ENCODE measurements at regions not wholly inside any gene's neighbourhood (a gene's known extent, or its start where the extent isn't known, plus 50 kb on each side); places are given as distances from the start of the nearest gene placed in this dataset.
"Not testable (repeated sequence)": the region's sequence is repeated elsewhere in the genome, so short reads cannot be mapped to it uniquely, and the experiment has no call there.

DNA sequence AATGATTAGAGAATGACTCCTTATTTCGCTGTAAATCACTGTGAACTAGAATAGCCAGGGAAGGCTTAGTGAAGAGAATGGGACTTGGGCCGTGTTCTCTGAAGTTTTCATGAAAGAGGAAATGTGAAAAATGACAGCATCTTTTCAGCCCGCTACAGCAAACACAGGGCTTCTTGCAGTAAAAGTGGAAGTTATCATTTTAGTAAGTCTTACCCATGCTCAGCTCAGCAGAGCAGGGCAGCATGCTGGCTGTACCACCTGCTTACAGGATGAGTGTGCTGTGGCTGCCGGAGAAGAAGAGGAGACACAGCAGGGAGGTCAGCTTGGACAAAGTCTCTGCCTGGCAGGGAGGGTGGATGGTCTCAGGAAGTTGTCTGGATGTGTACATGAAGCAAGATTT is 300.7 kb upstream of the DLGAP1 start:
- DNase-seq, result no peak

DNA sequence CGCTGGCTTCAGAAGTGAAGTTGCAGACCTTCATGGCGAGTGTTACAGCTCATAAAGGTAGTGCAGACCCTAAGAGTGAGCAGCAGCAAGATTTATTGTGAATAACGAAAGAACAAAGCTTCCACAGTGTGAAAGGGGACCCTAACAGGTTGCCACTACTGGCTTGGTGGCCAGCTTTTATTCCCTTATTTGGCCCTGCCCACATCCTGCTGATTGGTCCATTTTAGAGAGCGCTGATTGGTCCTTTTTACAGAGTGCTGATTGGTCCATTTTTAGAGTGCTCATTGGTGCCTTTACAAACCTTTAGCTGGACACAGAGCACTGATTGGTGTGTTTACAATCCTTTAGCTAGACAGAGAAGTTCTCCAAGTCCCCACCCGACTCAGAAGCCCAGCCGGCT is 298.0 kb upstream of the DLGAP1 start:
- DNase-seq, result not testable (repeated sequence)

DNA sequence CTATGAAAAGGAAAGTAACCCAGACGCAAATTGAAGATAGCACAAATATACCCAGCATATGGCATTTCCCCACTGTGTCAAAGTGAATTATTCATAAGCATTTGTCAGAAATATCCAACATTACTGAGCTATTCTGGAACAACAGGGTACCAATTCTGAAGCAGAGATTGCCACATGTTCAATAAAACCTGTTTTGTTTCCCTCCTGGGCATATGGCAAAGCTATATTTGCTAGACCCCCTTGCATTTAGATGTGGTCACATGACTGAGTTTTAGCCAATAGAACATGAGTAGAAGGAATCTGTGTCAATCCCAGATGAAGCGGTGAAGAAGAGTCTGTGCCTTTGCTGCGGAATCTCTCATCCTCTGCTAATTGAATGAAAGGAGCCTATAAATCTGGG is 296.4 kb upstream of the DLGAP1 start:
- no peak for DNase-seq

DNA sequence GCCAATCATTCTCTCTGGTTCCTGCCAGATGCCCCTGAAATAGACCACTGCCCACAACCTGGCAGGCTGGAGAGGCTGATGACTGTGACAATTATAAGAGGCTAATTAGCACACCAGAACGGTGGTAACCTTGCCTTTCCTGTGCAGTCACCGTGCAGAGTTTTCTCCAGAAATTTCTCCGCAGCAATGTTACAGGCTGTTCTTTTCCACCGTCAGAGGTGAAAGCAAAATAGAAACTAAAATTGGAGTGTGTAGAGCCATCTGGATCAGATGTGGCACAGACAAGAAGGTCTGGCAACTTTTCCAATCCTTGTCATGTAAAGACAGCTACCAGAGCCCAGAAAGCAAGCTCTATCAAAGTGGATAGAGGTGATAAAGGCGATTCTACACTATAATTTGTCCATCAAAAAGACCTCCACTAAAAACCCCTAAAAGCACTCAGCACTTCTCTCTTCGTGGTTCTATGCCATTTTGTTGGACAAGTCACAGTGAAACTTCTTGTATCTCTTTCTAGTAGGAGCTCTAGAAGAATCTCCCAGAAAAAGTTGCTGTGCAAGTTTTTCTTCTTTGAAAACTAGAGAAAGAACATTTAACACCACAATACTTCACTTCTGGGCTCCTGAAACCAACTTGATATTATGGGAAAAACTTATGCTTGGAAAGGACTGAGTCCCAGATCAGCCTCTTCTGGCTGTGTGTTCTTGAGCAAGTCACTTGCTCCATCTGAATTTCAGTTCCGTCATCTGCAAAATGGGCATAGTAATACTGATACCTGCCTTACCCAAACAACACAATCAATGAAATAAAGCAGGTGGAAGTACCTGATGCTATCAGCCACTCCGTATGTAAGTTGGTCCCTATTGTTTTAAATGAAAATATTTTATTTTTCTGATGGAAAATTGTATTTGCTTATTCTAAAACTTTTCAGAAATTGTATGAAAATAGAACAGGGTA is 295.6 kb upstream of the DLGAP1 start:
- DNase-seq, result no peak

DNA sequence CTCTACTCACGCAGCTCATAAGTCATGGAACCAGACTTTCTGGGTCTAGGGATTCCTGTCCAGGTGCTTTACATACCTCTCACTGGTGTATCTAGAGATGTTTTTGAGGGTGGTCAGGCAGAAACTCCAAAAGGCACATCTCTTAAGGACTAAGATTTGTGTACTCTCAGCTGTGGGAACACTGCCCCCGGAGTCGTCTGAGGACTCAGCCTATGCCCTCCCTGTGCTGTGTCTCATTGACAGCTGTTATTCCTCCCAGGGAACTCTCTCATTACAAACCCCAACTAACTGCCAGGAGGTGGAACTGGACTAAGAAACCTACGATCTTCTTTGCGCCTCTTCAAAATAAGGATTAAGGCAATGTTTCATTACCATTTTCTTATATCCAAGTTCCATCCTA is 293.9 kb upstream of the DLGAP1 start:
- no peak for DNase-seq

DNA sequence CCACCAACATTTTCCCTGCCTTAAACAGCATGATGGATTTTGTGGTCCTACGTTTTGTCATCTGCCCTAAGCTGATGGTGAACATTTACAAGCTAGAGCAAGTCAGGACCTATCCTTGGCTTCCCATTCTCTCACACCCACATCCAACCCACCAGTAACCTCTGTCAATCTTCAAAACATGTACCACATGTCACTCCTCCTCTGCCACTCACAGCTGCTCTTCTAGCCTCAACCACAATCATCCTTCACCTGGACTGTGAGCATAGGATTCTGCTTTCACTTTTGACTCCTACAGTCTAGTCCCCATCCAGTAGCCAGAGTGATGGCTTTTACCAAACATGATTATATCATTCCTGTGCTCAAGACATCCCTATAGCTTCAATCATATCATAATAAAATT is 279.8 kb upstream of the DLGAP1 start:
- DNase-seq, result no peak

DNA sequence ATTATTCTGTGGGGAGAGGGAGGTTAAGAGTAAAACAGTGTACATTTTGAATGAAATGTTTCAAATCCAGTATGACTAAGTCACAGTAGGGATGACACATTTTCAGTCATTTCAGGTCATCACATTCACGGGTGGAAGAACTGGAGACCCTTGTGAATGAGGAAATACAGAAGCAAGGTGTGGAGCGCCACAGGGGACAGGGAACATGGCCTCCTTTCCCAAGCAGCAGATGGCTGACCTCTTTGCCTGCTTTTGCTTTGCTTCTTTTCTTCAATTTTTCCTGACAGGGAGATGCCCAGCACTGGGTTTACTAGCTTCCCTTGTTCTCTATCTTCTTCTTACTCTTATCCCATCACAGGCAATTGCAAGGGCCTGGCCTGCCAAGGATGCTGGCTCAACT is 278.9 kb upstream of the DLGAP1 start:
- DNase-seq, result no peak

DNA sequence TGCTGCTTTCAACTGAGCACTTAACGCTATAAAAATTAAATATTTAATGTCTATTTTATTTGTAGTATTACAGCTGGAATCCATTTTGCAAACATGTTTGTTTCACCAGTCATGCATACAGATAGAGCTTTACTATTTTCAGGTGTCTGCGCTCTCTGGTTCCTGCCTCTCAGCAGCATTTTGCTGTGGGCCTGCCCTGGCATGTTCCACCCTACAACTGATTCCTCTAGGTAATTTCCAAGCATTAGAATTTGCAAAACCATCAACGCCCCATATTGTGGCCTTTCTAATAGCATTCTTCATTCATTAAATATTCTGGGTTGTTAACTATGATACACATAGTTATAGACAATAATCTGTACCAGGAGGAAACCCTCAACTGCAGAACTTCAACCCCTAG is 266.4 kb upstream of the DLGAP1 start:
- DNase-seq, result no peak

DNA sequence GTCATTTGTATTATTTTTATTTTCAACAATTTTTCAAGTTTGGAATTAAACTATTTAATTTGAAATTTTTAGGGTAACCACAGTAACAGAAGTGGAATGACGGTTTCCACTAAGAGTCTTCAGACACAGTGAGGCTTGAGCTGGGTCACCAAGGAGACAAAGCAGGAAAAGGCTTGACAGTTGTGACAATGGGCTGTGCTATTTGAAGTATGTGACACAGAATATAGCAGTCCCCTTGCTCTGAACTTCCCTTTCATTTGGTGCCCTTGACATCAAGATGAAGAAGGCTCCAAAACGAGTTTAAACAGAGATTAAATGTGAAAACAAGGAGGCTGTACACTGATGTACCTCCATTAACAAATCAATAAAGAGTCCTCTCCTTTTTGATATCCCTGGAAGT is 265.4 kb upstream of the DLGAP1 start:
- DNase-seq, result no peak

DNA sequence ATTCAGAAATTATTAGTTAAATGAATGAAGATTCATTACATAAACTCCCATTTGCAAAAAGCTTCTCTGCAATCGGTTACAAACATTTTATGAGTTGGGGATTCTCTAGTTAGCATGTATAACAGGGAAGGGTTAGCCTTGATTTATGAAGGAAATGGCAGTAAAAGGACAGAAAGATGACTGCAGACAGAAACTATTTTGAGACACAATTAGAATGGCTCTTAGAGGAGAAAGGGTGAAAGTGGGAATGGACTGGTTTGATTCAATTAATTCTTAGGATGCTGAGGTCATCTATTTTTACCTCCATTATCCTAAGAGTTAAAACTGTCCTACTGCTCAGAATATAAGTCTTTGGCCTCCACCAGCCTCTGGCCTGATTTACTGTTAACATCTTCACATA is 250.8 kb upstream of the DLGAP1 start:
- DNase-seq, result no peak

DNA sequence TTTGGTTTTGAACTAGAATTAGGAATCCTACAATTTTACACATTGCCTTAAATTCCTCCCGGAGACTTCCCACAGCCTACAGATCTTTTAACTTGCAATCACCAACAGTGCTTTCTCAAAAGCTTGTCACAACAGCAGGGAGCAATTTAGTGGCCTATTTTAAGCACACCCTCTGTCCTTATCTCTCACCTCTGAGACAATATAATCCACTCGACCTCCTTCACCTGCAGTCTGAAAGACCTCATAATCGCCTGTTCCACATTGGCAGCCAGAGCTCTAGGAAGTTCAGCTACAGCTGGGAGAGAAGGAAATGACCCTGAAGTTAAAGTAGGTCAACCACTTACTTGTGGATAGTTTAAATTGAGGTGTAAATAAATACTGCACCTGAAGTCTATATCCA is 249.7 kb upstream of the DLGAP1 start:
- no peak for DNase-seq

DNA sequence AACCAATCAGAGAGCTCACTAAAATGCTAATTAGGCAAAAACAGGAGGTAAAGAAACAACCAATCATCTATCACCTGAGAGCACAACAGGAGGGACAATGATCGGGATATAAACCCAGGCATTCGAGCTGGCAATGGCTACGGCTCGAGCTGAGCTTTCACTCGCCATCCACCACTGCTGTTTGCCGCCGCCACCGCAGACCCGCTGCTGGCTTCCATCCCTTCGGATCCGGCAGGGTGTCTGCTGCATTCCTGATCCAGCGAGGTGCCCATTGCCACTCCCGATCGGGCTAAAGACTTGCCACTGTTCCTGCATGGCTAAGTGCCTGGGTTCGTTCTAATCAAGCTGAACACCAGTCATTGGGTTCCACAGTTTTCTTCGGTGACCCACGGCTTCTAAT is 236.7 kb upstream of the DLGAP1 start:
- no peak for DNase-seq

DNA sequence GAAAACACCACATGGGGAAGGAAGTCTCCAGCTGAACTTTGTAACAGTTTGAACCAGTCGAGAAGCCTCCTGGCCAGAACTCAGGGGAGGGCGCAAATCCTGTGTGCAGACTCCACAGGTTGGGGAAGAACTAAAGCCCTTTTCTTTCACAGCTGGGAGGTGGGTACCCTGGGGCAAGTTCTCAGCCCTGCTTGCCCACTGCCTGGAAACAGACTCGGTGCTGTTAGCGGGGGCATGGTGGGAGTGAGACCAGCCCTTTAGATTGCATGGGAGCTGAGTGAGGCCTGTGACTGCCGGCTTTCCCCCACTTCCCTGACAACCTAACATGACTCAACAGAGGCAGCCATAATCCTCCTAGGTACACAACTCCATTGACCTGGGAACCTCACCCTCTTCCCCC is 223.6 kb upstream of the DLGAP1 start:
- not testable (repeated sequence) for DNase-seq

DNA sequence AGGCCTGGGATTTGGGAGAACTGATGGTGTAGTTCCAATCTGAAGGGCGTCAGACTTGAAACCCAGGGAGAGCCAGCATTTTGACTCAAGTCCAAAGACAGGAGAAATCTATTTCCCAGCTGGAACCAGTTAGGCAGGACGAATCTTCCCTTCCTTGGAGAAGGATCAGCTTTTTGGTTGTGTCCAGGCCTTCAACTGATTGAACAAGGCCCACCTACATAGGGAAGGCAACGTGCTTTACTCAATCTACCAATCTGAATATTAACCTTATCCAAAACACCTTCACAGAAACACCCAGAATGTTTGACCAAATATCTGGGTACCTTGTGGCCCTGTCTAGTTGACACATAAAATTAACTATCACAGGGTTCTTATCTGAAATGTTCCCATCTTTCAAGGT is 221.9 kb upstream of the DLGAP1 start:
- DNase-seq, result no peak

DNA sequence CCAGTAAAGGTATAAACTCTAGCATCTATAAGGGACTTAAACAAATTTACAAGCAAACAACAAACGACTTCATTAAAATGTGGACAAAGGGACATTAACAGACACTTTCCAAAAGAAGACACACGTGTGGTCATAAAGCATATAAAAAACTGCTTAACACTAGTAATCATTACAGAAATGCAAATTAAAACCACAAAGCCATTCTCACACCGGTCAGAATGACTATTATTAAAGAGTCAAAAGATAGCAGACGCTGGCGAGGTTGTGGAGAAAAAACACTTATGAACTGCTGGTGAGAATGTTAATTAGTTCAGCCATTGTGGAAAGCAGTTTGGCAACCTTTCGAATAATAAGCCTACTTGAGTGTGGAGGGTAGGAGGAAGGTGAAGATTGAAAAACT is 217.1 kb upstream of the DLGAP1 start:
- no peak for DNase-seq

DNA sequence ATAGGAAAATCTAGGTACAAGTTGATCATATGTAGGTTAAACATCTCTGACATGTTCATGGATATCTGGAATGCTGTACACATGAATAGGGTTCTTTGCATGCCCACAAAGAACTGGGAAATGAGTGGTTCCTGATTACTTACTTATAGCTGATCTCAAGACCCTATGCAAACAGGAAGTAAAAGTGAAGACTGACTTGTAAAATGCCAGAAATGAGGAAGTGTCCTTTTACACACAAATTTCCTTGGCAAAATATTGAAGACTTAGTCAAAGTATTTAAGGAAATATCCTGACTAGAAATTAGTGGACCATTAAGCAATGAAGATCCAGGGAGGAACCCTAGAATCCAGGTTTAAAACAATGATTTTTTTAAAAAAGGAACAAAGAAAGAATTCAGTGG is 203.7 kb upstream of the DLGAP1 start:
- no peak for DNase-seq

DNA sequence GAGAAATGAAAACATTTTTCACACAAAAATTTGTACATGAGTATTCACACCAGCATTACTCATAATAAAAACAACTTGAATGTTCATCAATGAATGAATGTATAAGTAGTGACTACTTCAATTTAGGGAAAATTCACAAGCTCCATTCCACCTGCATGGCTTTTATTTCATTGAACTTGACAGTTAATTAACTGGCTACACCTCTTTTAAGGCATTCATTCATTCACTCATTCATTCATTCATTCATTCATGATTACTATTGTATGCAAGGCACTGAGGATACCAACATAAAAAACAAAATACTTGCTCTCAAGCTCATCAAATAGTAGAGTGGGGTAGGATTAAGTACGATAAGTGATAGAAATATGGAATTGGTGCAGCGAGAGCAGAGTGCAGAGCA is 198.3 kb upstream of the DLGAP1 start:
- DNase-seq, result no peak

DNA sequence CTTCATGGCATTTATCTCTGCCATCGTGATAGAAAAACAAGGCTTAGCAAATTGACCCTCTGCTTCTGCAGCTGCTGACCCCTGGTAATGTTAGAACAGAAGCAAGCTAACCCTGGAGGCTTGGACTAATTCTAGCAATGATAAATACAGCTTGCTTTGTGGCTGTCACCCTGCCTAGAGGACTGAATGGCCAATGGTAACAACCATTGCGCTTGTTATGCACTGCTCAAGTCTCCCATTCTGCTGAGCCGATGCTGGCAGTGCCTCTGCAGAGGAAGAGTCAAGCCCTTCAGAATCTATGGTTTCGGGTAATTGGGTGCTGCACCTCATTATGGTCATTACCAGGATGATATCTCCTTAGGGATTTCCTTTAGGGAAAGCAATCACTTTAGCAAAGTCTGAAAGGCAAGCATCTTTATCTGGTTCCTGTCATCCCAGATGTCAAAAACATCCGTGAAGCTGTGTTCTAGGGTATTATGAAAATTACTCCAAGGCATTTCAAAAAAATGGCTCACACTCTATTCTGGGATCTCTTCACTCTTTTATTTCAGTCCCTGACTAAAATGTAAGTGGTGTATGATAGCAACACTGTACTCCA is 186.8 kb upstream of the DLGAP1 start:
- no peak for DNase-seq

DNA sequence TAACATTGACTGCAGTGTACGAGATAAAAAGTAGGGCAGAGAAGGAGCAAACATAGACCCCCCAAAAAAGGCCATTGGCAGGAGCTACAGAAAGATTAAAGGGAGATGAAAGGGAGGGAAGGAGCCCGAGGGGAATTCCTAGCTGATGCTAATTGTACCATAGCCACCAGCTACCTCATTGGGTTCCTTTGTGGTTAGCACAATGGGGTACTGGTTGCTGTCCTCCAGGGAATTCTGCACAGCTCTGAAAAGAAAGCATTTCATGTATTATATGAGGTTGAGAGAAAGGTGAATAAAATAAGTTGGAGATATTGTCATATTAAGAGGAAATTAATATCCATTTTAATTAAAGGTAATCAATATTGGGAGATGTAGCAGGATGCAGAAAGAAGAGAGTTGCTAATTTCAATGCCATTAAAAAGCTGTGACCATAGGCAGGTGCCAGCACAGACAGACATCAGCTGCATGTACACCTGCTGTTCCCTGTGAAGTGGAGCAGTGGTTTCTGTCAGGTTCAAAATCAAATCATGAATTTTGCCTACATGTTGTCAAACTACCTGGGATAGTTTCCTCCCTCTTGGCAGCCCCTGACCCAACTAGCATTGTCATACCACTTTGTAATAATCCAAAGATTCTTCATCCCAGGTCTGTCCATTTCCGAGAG is 185.4 kb upstream of the DLGAP1 start:
- DNase-seq, result no peak

DNA sequence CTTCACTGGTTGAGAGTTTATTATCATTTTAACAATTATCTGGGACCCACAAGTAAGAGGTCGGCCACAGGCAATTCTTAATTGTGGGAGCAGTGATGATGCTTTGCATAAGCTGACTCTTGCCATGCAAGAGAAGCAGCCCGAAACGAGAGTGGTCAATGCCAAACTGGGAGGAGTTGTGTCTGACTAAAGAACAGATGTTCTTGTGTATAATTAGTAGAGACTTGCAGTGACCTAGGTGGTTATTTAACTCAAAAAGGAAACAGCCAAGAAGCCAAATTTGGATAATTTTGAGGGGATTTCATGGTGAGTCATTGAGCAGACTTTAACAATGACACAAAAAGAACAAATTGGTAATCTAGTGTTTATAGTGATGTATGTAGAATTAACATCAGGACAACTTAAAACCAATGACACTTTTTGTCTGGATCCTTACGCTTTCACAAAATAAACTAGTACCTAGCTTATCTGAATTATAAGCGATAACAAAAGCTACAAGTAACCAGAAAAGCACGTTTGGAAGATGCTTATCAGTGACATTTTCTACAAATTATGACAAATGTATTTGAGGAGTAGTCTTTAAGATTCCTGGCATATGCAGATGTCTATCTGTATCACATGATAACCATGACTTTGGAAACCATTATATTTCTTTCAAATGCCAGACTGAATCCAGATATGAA is 184.7 kb upstream of the DLGAP1 start:
- DNase-seq, result no peak

DNA sequence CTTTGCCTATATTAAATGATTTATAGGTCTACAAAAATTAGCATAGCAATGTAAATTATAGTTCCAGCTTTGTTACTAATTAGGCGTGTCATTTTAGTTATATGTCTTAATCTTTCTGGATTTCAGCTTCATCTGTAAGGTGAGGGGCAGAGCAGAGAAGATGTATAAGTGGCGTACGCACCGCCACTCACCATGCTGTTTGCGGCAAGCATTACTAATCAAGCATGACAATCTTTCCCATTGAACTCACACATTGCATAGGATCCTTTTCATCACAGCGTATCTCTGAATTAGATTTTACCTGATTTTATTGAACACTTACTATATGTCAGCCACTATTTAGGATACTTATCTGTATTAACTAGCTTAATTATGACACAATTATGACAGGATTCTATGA is 183.6 kb upstream of the DLGAP1 start:
- no peak for DNase-seq

DNA sequence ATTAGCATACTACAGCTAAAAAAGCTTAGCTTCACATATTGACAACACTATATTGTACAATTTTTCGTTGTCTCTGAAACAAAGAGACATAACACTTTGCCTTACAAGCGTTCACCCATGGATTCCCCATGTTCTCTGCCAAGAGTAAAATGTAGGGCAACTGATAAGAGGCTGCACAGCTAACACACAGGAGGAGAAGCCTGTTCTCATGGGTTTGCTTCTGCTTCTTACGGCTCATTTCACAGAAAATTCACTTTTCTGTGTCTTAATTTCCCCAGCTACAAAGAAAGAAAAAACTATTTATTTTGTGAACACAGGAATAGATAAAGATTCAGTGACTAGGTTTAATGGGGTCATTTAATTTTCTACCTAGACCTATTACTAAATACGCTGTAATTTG is 182.8 kb upstream of the DLGAP1 start:
- no peak for DNase-seq

DNA sequence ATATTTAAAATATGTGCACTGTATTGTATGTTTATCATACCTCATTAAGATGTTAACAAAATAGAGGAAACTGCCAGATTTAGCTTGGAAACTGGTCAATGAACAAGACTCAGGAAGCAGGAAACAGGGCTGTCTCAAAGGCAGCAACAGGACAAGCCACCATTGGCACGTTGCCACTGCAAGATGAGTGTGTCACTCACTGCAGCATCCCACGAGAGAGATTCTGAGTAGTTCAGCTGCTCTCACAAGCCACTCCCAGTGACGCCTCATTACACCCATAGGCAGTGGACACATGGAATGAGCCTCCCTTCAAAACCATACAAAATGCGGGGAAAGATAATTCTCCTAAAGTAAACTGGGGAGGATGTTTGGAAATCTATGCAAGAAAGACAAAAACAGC is 181.9 kb upstream of the DLGAP1 start:
- no peak for DNase-seq

DNA sequence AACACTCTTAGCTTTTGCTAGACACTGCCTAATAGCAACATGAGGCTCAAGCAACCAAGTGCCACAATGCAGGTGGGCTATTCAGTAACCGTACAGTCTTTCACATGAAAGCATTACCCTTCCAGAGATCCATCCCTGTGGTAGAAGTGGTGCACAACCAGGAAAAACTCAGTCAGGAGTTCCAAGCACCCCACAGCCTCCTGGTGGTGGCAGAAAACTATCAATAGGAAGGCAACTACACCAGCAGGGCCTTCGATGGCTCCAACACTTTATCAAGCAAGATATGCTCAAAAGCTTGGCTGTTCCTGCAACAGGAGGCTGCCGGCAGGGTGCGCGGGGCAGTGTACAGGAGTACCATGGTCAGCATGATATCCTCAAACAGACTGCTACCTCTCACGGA is 176.1 kb upstream of the DLGAP1 start:
- DNase-seq, result no peak

Data from activated CD8-positive, alpha-beta memory T cell treated with anti-CD3 and anti-CD28 coated beads for 24 hours (primary cell).